ENCODE measurements at regions not wholly inside any gene's neighbourhood (a gene's known extent, or its start where the extent isn't known, plus 50 kb on each side); places are given as distances from the start of the nearest gene placed in this dataset.

GRCh38 chr4:77376788-77377460 lies 219.9 kb downstream of the CCNG2 start:
- no peak overlapping the region for H3K4me3 ChIP-seq (ENCODE audit: low read depth, low read length)
- no peak for TF ChIP-seq CTCF (IDR thresholded peaks at IDR 0.05; ENCODE audit: borderline replicate concordance, insufficient read depth, low read depth, low read length)

- H3K4me3 ChIP-seq (ENCODE audit: low read depth, low read length), result no peak overlapping the region
- TF ChIP-seq CTCF (IDR thresholded peaks at IDR 0.05; ENCODE audit: borderline replicate concordance, insufficient read depth, low read depth, low read length), result no peak
Measured at GRCh38 chr4:77384094-77384493, 221.5 kb upstream of the CXCL13 start.

- TF ChIP-seq CTCF (IDR thresholded peaks at IDR 0.05; ENCODE audit: borderline replicate concordance, insufficient read depth, low read depth, low read length), result peak; percentile 79
- H3K4me3 ChIP-seq (ENCODE audit: low read depth, low read length), result no peak overlapping the region
Measured at GRCh38 chr4:77385124-77385969, 220.3 kb upstream of the CXCL13 start.

DNA sequence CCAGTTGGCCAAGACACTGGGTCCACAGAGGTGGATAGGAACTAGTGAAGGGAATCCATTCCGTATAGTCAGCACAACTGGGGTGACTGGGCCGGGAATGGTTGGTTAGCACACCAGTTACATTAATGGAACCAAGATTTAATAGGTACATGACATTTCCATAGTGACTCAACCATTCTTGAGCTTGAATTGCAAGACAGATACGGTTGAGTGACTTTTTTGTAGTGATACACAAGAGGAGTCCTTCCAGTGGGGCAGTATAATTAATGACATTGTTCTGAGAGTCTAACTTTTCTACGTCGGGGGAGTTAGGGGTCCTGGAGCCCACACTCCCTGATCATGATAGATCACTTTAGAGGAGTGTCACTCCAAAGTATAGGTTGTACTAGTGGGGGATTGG lies 211.6 kb upstream of the CXCL13 start:
- H3K4me3 ChIP-seq (ENCODE audit: low read depth, low read length), result no peak overlapping the region
- TF ChIP-seq CTCF (IDR thresholded peaks at IDR 0.05; ENCODE audit: borderline replicate concordance, insufficient read depth, low read depth, low read length), result no peak

- H3K4me3 ChIP-seq (ENCODE audit: low read depth, low read length), result no peak overlapping the region
- TF ChIP-seq CTCF (IDR thresholded peaks at IDR 0.05; ENCODE audit: borderline replicate concordance, insufficient read depth, low read depth, low read length), result no peak
Measured at GRCh38 chr4:77395481-77395880, 210.1 kb upstream of the CXCL13 start.

DNA sequence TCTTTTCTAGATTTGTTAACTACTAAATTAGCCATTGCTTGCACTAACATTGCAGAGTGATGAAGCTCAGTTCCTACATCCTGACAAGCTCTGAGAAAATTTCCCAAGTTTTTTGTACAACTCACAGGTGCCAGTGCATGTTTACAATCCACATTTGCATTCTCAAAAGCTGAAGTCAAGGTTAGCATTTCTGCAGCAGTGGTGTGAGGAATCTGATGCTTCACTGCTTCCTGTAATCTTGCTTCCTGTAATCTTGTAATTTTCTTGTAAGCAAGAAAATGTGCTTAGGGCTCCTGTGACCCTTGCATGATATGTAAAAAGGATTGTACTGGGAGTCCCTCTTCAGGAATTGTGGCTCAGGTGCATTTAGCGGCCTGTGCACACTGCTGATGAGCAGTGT lies 207.4 kb upstream of the CXCL13 start:
- H3K4me3 ChIP-seq (ENCODE audit: low read depth, low read length), result no peak overlapping the region
- no peak for TF ChIP-seq CTCF (IDR thresholded peaks at IDR 0.05; ENCODE audit: borderline replicate concordance, insufficient read depth, low read depth, low read length)

- TF ChIP-seq CTCF (IDR thresholded peaks at IDR 0.05; ENCODE audit: borderline replicate concordance, insufficient read depth, low read depth, low read length), result no peak
- no peak overlapping the region for H3K4me3 ChIP-seq (ENCODE audit: low read depth, low read length)
Measured at GRCh38 chr4:77399831-77400230, 205.8 kb upstream of the CXCL13 start.
